Neural crest cell (in vitro differentiated cells): ENCODE measurements at regions not wholly inside any gene's neighbourhood (a gene's known extent, or its start where the extent isn't known, plus 50 kb on each side); places are given as distances from the start of the nearest gene placed in this dataset.

Experiments used
- DNase-seq: peaks from one replicate; pipeline ENCODE4 v3.0.0; 2021; ENCODE audit warnings: low read depth, mixed read lengths, low spot score
- H3K27ac Mint-ChIP-seq: one replicate; pipeline ENCODE4 v1.8.0; 2021; ENCODE audit warnings: mild to moderate bottlenecking, mixed read lengths; ENCODE audit not compliant: unreplicated experiment
- H3K27me3 Mint-ChIP-seq: 2 replicates; pipeline ENCODE4 v1.8.0; 2021; ENCODE audit warnings: low read depth, mild to moderate bottlenecking, mixed read lengths
- H3K36me3 Mint-ChIP-seq: 2 replicates; pipeline ENCODE4 v1.8.0; 2021; ENCODE audit warnings: low read depth, mild to moderate bottlenecking, mixed read lengths
- H3K4me1 Mint-ChIP-seq: 2 replicates; pipeline ENCODE4 v1.8.0; 2021; ENCODE audit warnings: mixed read lengths
- H3K4me3 Mint-ChIP-seq: one replicate; pipeline ENCODE4 v1.8.0; 2021; ENCODE audit warnings: mild to moderate bottlenecking, mixed read lengths
- H3K9me3 Mint-ChIP-seq: 2 replicates; pipeline ENCODE4 v1.8.0; 2021; ENCODE audit warnings: mixed read lengths
- TF ChIP-seq, protein P1 (sequence below): fragments of 200-600 bp; sonication (generic); conservative IDR thresholded peaks from 2 replicates; pipeline ENCODE4 v1.5.0; 2021; ENCODE audit warnings: antibody characterized with exemption, mild to moderate bottlenecking

DNA sequence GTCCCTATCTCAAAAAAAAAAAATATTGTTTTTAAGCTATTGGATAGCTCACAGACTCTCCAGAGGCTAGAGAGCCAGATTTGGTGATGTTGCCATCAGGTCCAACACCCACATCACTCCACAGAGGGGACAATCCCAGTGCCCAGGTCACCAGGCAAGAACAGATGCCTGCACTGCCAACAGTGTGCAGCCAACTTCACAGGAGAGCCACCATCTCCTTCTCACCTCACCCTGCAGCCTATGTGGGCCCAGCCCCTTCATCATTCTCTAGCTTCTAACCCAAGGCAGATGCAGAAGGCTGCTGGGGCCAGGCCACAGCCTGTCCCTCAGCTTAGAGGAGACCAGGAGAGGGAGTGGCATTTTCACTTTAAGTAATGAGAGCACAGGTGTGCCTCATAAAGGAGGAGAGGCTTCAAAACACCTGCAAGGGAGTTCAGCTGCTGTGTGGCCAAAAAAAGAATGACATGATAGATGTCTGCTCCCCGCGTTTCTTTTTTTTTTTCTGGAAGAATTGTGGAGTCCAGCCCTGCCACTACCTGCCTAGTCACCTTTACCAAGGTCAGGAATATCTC is 98.0 kb upstream of the ZSWIM2 start:
- H3K4me3 Mint-ChIP-seq: no peak overlapping the region

DNA sequence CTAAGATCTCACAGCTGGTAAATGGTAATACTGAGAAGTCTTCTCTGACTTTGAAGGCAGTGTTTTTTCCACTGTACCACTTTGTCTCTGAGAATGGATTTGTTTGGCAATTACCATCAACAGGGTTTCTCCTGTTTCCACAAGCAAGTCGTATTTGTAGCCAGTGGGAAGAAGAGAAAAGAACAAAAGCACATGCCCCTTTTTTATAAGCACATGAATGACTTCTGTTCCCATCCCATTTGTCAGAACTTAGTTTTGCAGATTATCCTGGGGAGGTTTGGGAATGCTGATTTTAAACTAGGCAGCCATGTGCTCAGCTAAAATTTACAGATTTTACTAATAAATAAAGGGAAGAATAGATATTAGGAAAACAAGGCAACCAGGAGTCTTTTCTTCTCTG is 92.9 kb upstream of the ZSWIM2 start:
- H3K4me1 Mint-ChIP-seq: no peaks in the 10 kb centered on the region

More for the DNA sequence above, 98.0 kb upstream of the ZSWIM2 start:
- no peak overlapping the region for H3K27ac Mint-ChIP-seq
- no peaks in the 10 kb centered on the region for H3K4me1 Mint-ChIP-seq
- no peaks in the 10 kb centered on the region for H3K27me3 Mint-ChIP-seq
- H3K9me3 Mint-ChIP-seq: no peaks in the 10 kb centered on the region
- H3K36me3 Mint-ChIP-seq: no peaks in the 10 kb centered on the region
- no peak for DNase-seq
- TF ChIP-seq, protein P1, sequence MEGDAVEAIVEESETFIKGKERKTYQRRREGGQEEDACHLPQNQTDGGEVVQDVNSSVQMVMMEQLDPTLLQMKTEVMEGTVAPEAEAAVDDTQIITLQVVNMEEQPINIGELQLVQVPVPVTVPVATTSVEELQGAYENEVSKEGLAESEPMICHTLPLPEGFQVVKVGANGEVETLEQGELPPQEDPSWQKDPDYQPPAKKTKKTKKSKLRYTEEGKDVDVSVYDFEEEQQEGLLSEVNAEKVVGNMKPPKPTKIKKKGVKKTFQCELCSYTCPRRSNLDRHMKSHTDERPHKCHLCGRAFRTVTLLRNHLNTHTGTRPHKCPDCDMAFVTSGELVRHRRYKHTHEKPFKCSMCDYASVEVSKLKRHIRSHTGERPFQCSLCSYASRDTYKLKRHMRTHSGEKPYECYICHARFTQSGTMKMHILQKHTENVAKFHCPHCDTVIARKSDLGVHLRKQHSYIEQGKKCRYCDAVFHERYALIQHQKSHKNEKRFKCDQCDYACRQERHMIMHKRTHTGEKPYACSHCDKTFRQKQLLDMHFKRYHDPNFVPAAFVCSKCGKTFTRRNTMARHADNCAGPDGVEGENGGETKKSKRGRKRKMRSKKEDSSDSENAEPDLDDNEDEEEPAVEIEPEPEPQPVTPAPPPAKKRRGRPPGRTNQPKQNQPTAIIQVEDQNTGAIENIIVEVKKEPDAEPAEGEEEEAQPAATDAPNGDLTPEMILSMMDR: no peak

DNA sequence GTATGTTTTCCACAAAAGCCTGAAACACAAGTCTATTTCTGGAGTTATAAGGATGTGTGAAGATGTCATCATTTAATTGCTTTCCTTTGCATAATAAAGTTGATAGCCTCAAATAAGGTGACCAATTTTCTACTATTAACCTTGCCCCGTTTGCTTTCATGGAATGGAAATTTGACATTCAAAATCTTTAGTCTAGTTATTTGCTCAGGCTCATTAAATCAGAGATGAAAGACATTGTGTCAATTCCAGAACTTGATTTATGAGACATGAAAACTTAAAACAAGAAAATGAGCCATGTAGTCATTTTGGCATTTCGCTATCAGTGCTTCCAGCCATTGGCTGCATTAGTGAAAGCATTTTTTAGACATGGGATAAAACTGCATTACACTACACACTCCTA is 91.5 kb upstream of the ZSWIM2 start:
- Mint-ChIP-seq H3K27ac (no peak overlapping the region), H3K4me1 (no peaks in the 10 kb centered on the region), H3K9me3 (no peaks in the 10 kb centered on the region), H3K27me3 (no peaks in the 10 kb centered on the region), H3K36me3 (no peaks in the 10 kb centered on the region), H3K4me3 (no peak overlapping the region)
- TF ChIP-seq, protein P1: no peak
- no peak for DNase-seq

More for the DNA sequence above, 92.9 kb upstream of the ZSWIM2 start:
- H3K27ac Mint-ChIP-seq: no peak overlapping the region
- TF ChIP-seq, protein P1: no peak
- H3K9me3 Mint-ChIP-seq: no peaks in the 10 kb centered on the region
- DNase-seq: no peak
- H3K36me3 Mint-ChIP-seq: no peaks in the 10 kb centered on the region
- H3K4me3 Mint-ChIP-seq: no peak overlapping the region
- no peaks in the 10 kb centered on the region for H3K27me3 Mint-ChIP-seq

DNA sequence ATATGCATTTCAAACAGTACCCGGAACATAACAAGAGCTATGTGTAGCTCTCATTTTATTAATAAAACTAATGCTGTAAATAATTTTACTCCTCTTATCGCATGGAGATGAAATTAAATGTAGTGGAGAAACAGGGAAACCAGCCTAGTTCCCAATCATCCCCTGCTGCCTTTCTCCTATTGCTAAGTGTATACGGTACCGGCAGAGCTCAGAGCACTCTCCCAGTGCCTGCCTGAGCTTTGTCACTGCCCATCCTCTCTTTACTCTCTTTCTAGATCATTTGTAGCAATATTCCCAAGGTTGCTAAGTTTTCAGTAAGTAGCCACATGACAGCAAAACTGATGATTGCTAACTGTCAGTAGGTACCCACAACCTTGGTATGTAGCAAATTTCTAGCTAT is 85.5 kb upstream of the ZSWIM2 start:
- H3K9me3 Mint-ChIP-seq: no peaks in the 10 kb centered on the region
- no peaks in the 10 kb centered on the region for H3K27me3 Mint-ChIP-seq
- DNase-seq: no peak
- TF ChIP-seq, protein P1: no peak
- no peak overlapping the region for H3K4me3 Mint-ChIP-seq
- no peaks in the 10 kb centered on the region for H3K36me3 Mint-ChIP-seq
- H3K4me1 Mint-ChIP-seq: no peaks in the 10 kb centered on the region
- H3K27ac Mint-ChIP-seq: no peak overlapping the region

DNA sequence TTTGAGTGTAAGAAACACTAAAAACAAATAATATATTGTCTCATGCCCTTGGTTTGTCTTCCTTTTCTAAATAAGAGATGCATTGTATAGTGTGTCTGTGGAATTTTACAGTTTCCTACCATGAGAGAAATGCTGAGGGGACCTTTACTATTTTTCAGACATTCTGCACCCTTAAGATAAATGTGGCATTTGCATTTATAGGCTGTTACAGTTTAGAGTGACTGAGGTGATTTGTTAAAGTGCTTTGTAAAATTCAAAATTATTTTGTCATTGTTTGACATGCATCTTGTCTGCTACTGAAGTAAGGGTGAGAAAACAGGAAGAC is 78.9 kb upstream of the ZSWIM2 start:
- TF ChIP-seq, protein P1: no peak
- H3K36me3 Mint-ChIP-seq: no peaks in the 10 kb centered on the region
- DNase-seq: no peak
- H3K27ac Mint-ChIP-seq: no peak overlapping the region
- H3K4me1 Mint-ChIP-seq: peaks cover 8% of the 10 kb centered on the region
- peaks cover 4% of the 10 kb centered on the region for H3K9me3 Mint-ChIP-seq
- H3K4me3 Mint-ChIP-seq: no peak overlapping the region
- no peaks in the 10 kb centered on the region for H3K27me3 Mint-ChIP-seq
